HEK293T (cell line): ENCODE measurements at regions not wholly inside any gene's neighbourhood (a gene's known extent, or its start where the extent isn't known, plus 50 kb on each side); places are given as distances from the start of the nearest gene placed in this dataset.

Source experiments
- CTCF ChIA-PET: fragments of 350-600 bp; formaldehyde crosslinking; extraction: SDS; loops from one replicate; lab custom pipeline; 2021; ENCODE audit warnings: antibody characterized with exemption, inconsistent platforms; lab: Yijun Ruan, JAX
- POLR2A ChIA-PET: fragments of 350-600 bp; formaldehyde crosslinking; extraction: SDS; loops from one replicate; lab custom pipeline; 2020; ENCODE audit warnings: antibody characterized with exemption, inconsistent platforms; lab: Yijun Ruan, JAX
- DNase-seq: peaks from one replicate; pipeline ENCODE4 v3.0.0; 2012; ENCODE audit warnings: mixed read lengths; ENCODE audit errors: extremely low spot score
- ARNT ChIP-seq: fragments of 450-650 bp; IDR thresholded peaks from 2 replicates; pipeline ENCODE4 v1.6.1; 2017; ENCODE audit warnings: mild to moderate bottlenecking
- BHLHE40 ChIP-seq: fragments of 450-650 bp; IDR thresholded peaks from 2 replicates; pipeline ENCODE4 v1.6.1; 2016; ENCODE audit warnings: mild to moderate bottlenecking, moderate library complexity, borderline replicate concordance
- CTBP1 ChIP-seq: fragments of 450-650 bp; IDR thresholded peaks from 2 replicates; pipeline ENCODE4 v1.6.1; 2016; ENCODE audit warnings: borderline replicate concordance
- ELF4 ChIP-seq: fragments of 450-650 bp; IDR thresholded peaks from 2 replicates; pipeline ENCODE4 v1.6.1; 2017; ENCODE audit warnings: antibody characterized with exemption
- FOXA1 ChIP-seq: fragments of 450-650 bp; IDR thresholded peaks from 2 replicates; pipeline ENCODE4 v1.6.1; 2016; ENCODE audit warnings: mild to moderate bottlenecking
- FOXK2 ChIP-seq: fragments of 450-650 bp; IDR thresholded peaks from 2 replicates; pipeline ENCODE4 v1.6.1; 2016; ENCODE audit warnings: mild to moderate bottlenecking
- FOXM1 ChIP-seq: fragments of 450-650 bp; IDR thresholded peaks from 2 replicates; pipeline ENCODE4 v1.6.1; 2017; ENCODE audit warnings: mild to moderate bottlenecking, borderline replicate concordance
- HDGF ChIP-seq: fragments of 450-650 bp; IDR thresholded peaks from 2 replicates; pipeline ENCODE4 v1.6.1; 2017; ENCODE audit warnings: antibody characterized with exemption, borderline replicate concordance
- L3MBTL2 ChIP-seq: fragments of 450-650 bp; conservative IDR thresholded peaks from 2 replicates; pipeline ENCODE4 v1.6.1; 2016; ENCODE audit warnings: mild to moderate bottlenecking
- LEF1 ChIP-seq: fragments of 450-650 bp; IDR thresholded peaks from 2 replicates; pipeline ENCODE4 v1.6.1; 2017; ENCODE audit warnings: mild to moderate bottlenecking, borderline replicate concordance
- NFRKB ChIP-seq: fragments of 450-650 bp; IDR thresholded peaks from 2 replicates; pipeline ENCODE4 v1.6.1; 2016; ENCODE audit warnings: mild to moderate bottlenecking, moderate library complexity
- SP1 ChIP-seq: fragments of 450-650 bp; IDR thresholded peaks from 2 replicates; pipeline ENCODE4 v1.6.1; 2017
- SUZ12 ChIP-seq: fragments of 450-650 bp; IDR thresholded peaks from 2 replicates; pipeline ENCODE4 v1.6.1; 2016; ENCODE audit warnings: mild to moderate bottlenecking
- TARDBP ChIP-seq: fragments of 450-650 bp; IDR thresholded peaks from 2 replicates; pipeline ENCODE4 v1.6.1; 2016
- ZNF384 ChIP-seq: fragments of 450-650 bp; IDR thresholded peaks from 2 replicates; pipeline ENCODE4 v1.6.1; 2016
- TF ChIP-seq, protein P1 (sequence below): fragments of 450-650 bp; IDR thresholded peaks from 2 replicates; pipeline ENCODE4 v1.6.1; 2016

DNA sequence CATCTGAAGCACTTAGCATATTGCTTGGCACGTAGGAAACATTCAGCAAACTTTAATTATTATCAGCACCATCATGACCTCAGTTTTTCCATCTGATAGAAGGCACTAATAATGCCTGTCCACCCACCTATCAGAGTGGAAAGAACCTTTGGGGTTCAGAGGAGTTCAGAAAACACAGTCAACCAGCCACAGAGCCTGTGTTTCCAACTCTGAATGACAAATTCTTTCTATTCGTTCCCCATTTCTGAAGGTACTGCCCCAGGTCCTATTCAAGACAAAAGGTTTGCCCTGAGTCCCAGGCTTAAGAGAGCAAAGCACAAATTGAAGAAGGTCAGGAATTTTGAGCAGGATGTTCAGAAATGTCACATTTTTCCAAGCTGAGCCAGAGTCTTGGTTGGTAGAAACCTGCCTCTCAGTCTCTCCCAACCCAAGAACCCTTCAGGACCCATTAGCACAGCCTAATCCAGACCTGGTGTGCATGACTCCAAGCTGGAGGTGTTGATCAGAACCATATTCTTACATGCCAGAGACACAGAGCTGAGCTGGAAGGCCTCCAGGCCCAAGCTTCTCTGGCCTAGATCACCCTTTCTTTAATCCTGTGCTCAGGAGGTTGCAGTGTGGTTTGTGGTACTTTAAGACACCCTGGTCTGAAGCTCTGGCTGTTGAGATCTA is 114.4 kb downstream of the TBX5 start:
- ChIA-PET CTCF (no interaction called here), POLR2A (no interaction called here)
- DNase-seq, result no peak
- TF ChIP-seq ELF4, result no peak
- TF ChIP-seq, protein P1, sequence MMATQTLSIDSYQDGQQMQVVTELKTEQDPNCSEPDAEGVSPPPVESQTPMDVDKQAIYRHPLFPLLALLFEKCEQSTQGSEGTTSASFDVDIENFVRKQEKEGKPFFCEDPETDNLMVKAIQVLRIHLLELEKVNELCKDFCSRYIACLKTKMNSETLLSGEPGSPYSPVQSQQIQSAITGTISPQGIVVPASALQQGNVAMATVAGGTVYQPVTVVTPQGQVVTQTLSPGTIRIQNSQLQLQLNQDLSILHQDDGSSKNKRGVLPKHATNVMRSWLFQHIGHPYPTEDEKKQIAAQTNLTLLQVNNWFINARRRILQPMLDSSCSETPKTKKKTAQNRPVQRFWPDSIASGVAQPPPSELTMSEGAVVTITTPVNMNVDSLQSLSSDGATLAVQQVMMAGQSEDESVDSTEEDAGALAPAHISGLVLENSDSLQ, result no peak
- TF ChIP-seq ZNF384, result no peak
- no peak for TF ChIP-seq BHLHE40
- TF ChIP-seq HDGF, result no peak
- no peak for TF ChIP-seq FOXA1

DNA sequence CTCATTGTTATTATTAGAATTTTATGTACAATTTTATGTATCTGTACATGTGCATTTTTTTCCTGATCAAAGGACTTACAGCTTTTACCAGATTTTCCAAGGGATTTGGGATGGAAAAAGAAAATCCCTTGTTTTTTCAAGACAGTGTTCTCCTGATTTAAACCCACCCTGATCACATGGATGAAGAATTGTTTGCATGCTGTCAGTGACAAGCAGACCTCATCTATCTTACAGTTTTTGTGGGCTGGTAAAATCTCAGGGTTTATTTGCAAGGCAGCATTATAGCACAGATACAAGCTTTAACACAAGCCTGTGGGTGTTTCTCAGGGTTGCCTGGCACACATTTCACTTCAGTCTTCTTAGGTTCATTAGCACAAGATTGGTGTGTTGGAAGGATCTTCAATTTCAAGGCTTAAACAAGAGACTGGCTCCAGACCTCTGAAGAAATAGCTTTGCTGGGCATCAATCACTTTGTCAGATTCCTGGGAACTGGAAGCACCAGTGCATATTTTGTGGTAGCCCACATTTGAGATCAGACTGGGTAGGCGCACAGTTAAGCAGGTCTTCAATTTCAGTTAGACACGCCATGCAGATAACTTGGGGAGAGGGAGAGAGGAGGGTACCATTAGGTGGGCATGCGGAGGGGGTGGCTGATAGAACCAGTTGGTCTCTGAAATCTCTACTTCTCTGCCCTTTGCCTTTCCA is 118.0 kb downstream of the TBX5 start:
- POLR2A ChIA-PET, result no interaction called here
- CTCF ChIA-PET, result no interaction called here
- TF ChIP-seq, protein P1, result no peak
- TF ChIP-seq HDGF (no peak), CTBP1 (no peak), FOXK2 (no peak), ZNF384 (no peak), TARDBP (no peak), L3MBTL2 (no peak), SP1 (no peak), SUZ12 (no peak)
- no peak for DNase-seq

DNA sequence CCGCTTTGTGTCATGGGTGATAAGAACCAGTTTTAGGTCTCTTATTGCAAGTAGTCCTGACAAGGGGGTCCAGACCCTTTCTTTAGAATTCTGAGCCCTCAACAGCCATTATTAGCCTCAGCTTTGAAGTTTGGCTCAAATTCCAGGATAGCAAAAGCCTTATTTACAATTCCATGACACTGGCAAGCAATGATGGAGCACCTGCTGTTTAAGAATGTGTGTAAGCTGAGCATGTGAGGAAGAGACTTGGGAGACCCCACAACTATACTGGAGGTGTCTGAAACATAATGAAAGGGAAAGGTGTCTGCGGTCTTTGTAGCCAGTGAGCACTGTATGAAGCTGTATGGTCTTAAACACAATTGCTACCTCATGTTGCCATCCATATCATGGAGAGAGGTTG is 119.8 kb downstream of the TBX5 start:
- no peak for DNase-seq
- ChIA-PET CTCF (no interaction called here), POLR2A (no interaction called here)
- TF ChIP-seq BHLHE40 (no peak), FOXK2 (no peak), LEF1 (no peak), SUZ12 (no peak), ARNT (no peak), HDGF (no peak), NFRKB (no peak), CTBP1 (no peak), SP1 (no peak), ELF4 (no peak), FOXM1 (no peak), TARDBP (no peak)
- TF ChIP-seq, protein P1, result no peak

DNA sequence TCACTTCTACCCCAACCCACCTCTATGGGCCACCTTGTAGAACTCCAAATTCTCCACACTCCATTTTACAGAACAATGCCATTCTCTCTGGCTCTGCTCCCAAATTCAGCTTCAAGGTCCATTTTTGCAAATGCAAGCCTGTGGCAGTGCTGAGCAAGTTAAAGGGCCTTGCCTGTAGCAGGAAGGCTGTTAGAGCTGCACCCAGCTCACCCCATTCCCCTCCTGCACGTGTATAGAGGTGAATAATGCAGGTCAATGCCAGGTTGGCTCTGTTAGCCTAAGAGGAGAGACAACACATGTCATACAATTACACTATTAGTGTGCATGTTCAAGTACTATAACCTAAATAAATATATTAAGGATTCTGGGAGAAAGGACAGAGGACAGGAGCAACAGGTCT is 120.4 kb downstream of the TBX5 start:
- ChIA-PET POLR2A (no interaction called here), CTCF (no interaction called here)
- TF ChIP-seq ZNF384 (no peak), CTBP1 (no peak), HDGF (no peak)
- no peak for DNase-seq

DNA sequence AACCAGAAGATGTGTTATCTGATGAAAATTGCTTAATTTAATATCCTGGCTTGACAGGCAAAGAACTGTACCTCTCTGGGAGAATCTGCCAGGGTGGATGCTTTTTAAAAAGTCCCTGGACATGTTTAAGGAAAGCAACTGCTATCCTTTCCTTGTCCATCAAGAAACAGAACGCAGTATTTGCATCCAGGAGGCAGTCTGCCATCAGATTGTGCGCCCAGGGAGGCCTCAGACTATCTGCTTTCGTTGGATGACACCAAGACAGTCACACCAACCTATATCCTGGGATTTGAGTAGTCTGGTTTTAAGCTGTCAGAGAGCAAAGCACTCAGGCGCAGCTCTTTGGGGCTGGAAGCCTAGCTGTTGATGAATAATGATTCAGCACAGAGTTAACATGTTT is 121.9 kb downstream of the TBX5 start:
- DNase-seq, result no peak
- ChIA-PET POLR2A (no interaction called here), CTCF (no interaction called here)
- TF ChIP-seq CTBP1 (no peak), ZNF384 (no peak), TARDBP (no peak), FOXK2 (no peak), SP1 (no peak), NFRKB (no peak)
- TF ChIP-seq, protein P1, result no peak

DNA sequence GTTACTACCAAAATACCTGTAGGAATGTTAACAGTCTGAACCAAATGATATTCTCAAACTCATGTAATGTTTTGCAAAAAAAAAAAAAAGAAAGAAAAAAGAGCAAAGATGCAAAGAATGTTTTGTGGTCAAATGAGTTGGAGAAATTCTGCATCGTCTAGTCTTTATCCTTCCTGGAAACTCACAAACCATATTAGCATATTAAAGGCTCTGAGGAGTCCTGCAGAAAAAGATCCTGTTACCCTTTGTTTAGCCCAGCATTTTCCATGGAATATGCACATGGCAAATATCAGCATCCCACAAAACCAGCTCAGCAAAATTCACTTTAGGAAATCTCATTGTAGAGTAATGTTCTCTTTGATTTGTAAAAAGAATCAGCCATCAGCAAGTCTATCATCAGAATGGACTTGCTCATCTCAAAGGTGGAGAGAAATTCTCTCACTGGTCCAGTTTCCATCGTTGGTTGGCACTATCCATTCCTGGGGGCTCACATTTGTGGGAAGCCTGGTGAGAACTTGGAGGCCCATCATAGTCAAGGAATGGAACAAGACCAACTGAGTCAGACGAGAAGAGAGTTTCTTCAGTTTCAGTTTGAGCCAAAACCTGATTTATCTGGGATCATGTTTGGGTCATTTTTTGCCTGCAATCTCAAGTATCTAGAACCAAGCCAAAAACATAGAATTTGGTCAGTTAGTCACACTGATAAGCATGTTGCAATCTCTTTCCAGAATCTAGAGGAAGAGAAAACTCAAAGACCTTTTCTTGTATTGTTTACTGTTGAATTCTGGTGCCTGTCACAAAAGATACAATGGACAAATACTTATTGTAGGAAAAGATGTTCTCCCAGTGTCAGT is 129.8 kb downstream of the TBX5 start:
- CTCF ChIA-PET, result no interaction called here
- TF ChIP-seq FOXA1, result no peak
- TF ChIP-seq TARDBP, result no peak
- TF ChIP-seq FOXK2, result no peak
- no peak for TF ChIP-seq SP1
- TF ChIP-seq CTBP1, result no peak
- no peak for TF ChIP-seq ZNF384
- TF ChIP-seq, protein P1, result no peak
- no peak for TF ChIP-seq ARNT
- TF ChIP-seq FOXM1, result no peak
- TF ChIP-seq SUZ12, result no peak
- TF ChIP-seq BHLHE40, result no peak
- TF ChIP-seq NFRKB, result no peak
- no peak for TF ChIP-seq HDGF
- no peak for DNase-seq
- POLR2A ChIA-PET, result no interaction called here
